ENCODE measurements at regions not wholly inside any gene's neighbourhood (a gene's known extent, or its start where the extent isn't known, plus 50 kb on each side); places are given as distances from the start of the nearest gene placed in this dataset.

- TF ChIP-seq, protein P1, sequence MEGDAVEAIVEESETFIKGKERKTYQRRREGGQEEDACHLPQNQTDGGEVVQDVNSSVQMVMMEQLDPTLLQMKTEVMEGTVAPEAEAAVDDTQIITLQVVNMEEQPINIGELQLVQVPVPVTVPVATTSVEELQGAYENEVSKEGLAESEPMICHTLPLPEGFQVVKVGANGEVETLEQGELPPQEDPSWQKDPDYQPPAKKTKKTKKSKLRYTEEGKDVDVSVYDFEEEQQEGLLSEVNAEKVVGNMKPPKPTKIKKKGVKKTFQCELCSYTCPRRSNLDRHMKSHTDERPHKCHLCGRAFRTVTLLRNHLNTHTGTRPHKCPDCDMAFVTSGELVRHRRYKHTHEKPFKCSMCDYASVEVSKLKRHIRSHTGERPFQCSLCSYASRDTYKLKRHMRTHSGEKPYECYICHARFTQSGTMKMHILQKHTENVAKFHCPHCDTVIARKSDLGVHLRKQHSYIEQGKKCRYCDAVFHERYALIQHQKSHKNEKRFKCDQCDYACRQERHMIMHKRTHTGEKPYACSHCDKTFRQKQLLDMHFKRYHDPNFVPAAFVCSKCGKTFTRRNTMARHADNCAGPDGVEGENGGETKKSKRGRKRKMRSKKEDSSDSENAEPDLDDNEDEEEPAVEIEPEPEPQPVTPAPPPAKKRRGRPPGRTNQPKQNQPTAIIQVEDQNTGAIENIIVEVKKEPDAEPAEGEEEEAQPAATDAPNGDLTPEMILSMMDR (IDR thresholded peaks at IDR 0.05), result no peak
- no peak for TF ChIP-seq POLR2A (IDR thresholded peaks at IDR 0.05)
- TF ChIP-seq POLR2AphosphoS5 (IDR thresholded peaks at IDR 0.05), result no peak
Observed at GRCh38 chr5:107324809-107325208, 345.9 kb downstream of the EFNA5 start.
